Stimulated activated effector memory CD8-positive, alpha-beta T cell treated with anti-CD3 and anti-CD28 coated beads, Interleukin-12 subunit alpha, Interleukin-12 subunit beta, amount 100 ng/mL, for 72 hours (primary cell): ENCODE measurements at regions not wholly inside any gene's neighbourhood (a gene's known extent, or its start where the extent isn't known, plus 50 kb on each side); places are given as distances from the start of the nearest gene placed in this dataset.
A peak's percentile ranks its signal among the peaks of the same experiment; 100 is the strongest.

Experiments
- ATAC-seq: fragments of 150-1000 bp; cut with Tn5 transposase; 2 replicates; pipeline ENCODE4 v1.10.0; 2021
- DNase-seq, 2 donors: peaks; one replicate each; pipeline ENCODE4 v3.0.0; 2021 to 2022; ENCODE audit warnings: low spot score in 2 of 2
- H3K27ac Mint-ChIP-seq: one replicate; pipeline ENCODE4 v1.8.0; 2022; ENCODE audit warnings: mild to moderate bottlenecking, mixed read lengths
- H3K36me3 Mint-ChIP-seq: one replicate; pipeline ENCODE4 v1.8.0; 2022; ENCODE audit warnings: mild to moderate bottlenecking, mixed read lengths
- H3K4me1 Mint-ChIP-seq: one replicate; pipeline ENCODE4 v1.8.0; 2022; ENCODE audit warnings: mixed read lengths
- H3K4me3 Mint-ChIP-seq: one replicate; pipeline ENCODE4 v1.8.0; 2022; ENCODE audit warnings: mild to moderate bottlenecking, mixed read lengths
- H3K9me3 Mint-ChIP-seq: one replicate; pipeline ENCODE4 v1.8.0; 2022; ENCODE audit warnings: mixed read lengths

DNA sequence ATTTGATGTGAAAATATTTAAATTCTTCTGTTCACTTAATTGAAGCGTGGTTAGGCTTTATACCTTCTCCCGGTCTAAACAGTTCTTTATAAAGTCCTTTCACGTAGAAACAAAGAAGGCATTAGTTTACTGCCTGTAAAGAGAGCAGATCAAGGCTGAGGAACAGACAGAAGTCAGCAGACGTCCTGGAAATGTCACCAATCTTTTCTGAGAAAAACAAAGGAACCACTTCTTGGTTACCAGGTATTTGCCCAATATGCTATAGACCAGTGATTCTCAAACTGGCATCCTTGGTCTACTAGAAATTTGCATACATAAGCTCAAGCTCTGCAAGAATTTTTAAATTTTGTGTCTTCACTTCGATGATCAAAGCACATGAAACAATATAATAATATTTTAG, 89.2 kb upstream of the STK17B start:
- peak overlapping the region; percentile 92 for H3K27ac Mint-ChIP-seq
- H3K9me3 Mint-ChIP-seq = no peaks in the 10 kb centered on the region
- peaks cover 20% of the 10 kb centered on the region for H3K36me3 Mint-ChIP-seq
- DNase-seq (no peak), ATAC-seq (peak; percentile 45)
- peaks cover 40% of the 10 kb centered on the region for H3K4me1 Mint-ChIP-seq
- H3K4me3 Mint-ChIP-seq = peak overlapping the region; percentile 61

DNA sequence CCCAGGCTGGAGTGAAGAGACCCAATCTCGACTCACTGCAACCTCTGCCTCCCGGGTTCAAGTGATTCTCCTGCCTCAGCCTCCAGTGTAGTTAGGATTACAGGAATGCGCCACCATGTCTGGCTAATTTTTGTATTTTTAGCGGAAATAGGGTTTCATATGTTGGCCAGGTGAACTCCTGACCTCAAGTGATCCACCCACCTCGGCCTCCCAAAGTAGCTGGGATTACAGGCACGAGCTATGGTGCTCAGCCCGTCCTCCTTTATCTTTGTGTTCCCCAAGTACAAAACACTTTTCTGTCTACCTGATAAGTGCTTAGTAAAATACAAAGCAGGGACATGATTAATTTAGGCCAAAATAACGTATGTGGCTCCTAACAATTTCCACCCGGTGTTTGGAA, 91.2 kb upstream of the STK17B start:
- H3K4me1 Mint-ChIP-seq = peaks cover 38% of the 10 kb centered on the region
- peak overlapping the region; percentile 68 for H3K4me3 Mint-ChIP-seq
- DNase-seq = no peak

GRCh38 chr2:196263181-196263747, 91.9 kb upstream of the STK17B start:
- H3K4me3 Mint-ChIP-seq = peak overlapping the region; percentile 68
- DNase-seq (peak; percentile 21 to 72), ATAC-seq (peak; percentile 79)
- no peaks in the 10 kb centered on the region for H3K9me3 Mint-ChIP-seq
- peaks cover 41% of the 10 kb centered on the region for H3K4me1 Mint-ChIP-seq
- peak overlapping the region; percentile 94 for H3K27ac Mint-ChIP-seq
- H3K36me3 Mint-ChIP-seq = peaks cover 20% of the 10 kb centered on the region

More for the DNA sequence above, 91.2 kb upstream of the STK17B start:
- Mint-ChIP-seq H3K9me3 (no peaks in the 10 kb centered on the region), H3K27ac (peak overlapping the region; percentile 94), H3K36me3 (peaks cover 20% of the 10 kb centered on the region)
- no peak for ATAC-seq

- no peak for DNase-seq
- H3K36me3 Mint-ChIP-seq = peaks cover 26% of the 10 kb centered on the region
- no peak for ATAC-seq
- H3K9me3 Mint-ChIP-seq = no peaks in the 10 kb centered on the region
- H3K27ac Mint-ChIP-seq = no peak overlapping the region
- H3K4me1 Mint-ChIP-seq = peaks cover 48% of the 10 kb centered on the region
- H3K4me3 Mint-ChIP-seq = no peak overlapping the region
These were observed 95.0 kb upstream of the STK17B start for GRCh38 chr2:196266351-196266750.

DNA sequence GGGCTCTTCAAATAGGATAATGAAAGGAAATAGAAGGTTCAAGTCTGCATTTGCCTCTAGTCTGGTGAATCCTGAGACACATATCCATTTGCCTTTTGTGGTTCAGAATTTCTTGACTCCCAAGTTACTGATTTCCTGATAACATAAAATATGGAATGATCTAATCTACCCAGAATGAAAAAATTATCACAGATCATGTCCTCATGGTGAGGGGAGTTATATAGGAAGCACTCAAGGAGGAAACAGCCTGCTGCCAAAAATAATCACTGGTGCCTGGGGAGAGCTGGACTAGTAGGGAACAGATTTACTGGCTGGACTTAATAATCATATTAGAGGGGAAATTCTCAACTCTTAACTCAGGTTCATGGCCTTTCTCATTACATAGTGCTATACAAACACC, 95.5 kb upstream of the STK17B start:
- H3K27ac Mint-ChIP-seq = no peak overlapping the region

DNA sequence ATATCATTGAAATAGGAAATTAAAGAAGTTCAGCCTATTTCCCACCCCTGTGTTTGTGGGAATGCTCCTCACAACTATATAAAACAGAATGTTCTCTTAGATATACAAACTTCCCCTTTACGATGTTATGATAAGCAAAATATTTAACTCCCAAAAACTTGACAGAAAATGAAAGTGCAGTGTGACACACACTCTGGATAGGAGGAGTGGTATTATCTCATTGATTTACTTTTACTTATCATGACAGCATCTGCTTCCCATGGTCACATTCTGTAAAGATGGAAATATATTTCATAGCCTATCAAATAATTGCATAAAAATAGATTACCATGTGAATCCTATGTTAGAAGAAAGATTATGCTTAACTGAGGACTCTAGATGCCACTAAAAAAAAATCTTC, 96.6 kb upstream of the STK17B start:
- Mint-ChIP-seq H3K4me3 (peak overlapping the region; percentile 46), H3K27ac (peak overlapping the region; percentile 75), H3K4me1 (peaks cover 38% of the 10 kb centered on the region), H3K9me3 (no peaks in the 10 kb centered on the region), H3K36me3 (peaks cover 17% of the 10 kb centered on the region)
- ATAC-seq = no peak
- DNase-seq = no peak

More for the DNA sequence above, 95.5 kb upstream of the STK17B start:
- Mint-ChIP-seq H3K4me1 (peaks cover 48% of the 10 kb centered on the region), H3K36me3 (peaks cover 26% of the 10 kb centered on the region), H3K4me3 (no peak overlapping the region), H3K9me3 (no peaks in the 10 kb centered on the region)
- ATAC-seq (no peak), DNase-seq (no peak)

DNA sequence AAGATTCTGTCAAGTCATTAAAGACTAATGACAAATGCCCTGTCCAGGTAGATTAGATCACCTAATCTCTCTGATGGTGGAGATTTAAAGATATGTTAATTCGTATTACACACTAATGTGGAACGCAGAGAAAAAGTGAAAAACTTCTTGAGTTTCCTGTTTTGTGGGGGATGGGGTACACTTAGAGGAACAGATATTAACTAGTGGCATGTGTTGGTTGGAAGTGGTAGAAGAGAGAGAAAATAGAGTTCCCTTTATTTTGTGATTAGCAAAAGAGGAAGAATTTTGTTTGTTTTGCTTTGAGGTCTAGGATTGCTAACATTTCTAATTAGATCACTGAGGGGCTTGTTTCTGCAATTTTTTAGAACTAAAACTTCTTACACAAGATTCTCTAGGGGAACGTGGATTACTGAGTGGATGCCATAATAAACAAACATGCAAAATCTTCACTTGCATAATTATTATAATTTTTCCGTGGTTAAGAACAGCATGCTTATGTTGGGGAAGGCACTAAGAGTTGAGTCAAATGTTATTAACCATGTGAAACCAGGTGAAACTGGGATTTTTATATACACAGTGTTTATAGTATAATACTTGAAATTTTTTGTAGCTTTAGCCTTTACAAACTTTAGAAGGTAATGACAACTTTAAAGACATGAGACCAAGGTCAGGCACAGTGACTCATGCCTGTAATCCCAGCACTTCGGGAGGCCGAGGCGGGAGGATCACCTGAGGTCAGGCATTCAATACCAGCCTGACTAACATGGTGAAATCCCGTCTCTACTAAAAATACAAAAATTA, 97.4 kb upstream of the STK17B start:
- Mint-ChIP-seq H3K36me3 (peaks cover 13% of the 10 kb centered on the region), H3K4me1 (peaks cover 32% of the 10 kb centered on the region), H3K9me3 (no peaks in the 10 kb centered on the region), H3K4me3 (peak overlapping the region; percentile 46), H3K27ac (peak overlapping the region; percentile 75)
- ATAC-seq = peak; percentile 63
- DNase-seq = no peak

- ATAC-seq = no peak
- H3K4me1 Mint-ChIP-seq = peaks cover 60% of the 10 kb centered on the region
- no peak overlapping the region for H3K4me3 Mint-ChIP-seq
- H3K36me3 Mint-ChIP-seq = peaks cover 13% of the 10 kb centered on the region
- DNase-seq = no peak
- H3K9me3 Mint-ChIP-seq = no peaks in the 10 kb centered on the region
- H3K27ac Mint-ChIP-seq = no peak overlapping the region
These were observed 100.4 kb upstream of the STK17B start for GRCh38 chr2:196271795-196272194.

DNA sequence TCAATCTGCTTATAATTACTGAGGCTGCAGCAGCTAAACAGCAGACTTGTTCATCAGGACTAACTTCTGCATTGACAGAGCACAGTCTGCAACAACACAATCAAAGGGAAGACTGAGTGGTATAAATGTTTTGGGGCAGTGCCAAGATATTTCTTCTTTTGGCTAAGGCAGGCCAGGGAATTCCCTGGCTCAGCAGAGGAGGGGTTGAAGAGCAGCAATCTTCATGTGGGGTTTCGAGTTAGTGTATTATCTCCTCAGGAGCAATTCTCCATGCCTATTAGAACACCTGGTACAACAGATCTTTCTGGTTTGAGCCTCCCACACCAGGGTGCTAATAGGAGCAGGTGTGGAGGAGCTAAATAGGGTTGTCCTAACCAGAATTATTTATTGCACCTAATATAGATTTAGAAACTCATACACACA, 103.0 kb upstream of the STK17B start:
- Mint-ChIP-seq H3K27ac (peak overlapping the region; percentile 27), H3K4me3 (no peak overlapping the region), H3K4me1 (peaks cover 56% of the 10 kb centered on the region), H3K36me3 (peaks cover 9% of the 10 kb centered on the region), H3K9me3 (no peaks in the 10 kb centered on the region)
- ATAC-seq (no peak), DNase-seq (no peak)

DNA sequence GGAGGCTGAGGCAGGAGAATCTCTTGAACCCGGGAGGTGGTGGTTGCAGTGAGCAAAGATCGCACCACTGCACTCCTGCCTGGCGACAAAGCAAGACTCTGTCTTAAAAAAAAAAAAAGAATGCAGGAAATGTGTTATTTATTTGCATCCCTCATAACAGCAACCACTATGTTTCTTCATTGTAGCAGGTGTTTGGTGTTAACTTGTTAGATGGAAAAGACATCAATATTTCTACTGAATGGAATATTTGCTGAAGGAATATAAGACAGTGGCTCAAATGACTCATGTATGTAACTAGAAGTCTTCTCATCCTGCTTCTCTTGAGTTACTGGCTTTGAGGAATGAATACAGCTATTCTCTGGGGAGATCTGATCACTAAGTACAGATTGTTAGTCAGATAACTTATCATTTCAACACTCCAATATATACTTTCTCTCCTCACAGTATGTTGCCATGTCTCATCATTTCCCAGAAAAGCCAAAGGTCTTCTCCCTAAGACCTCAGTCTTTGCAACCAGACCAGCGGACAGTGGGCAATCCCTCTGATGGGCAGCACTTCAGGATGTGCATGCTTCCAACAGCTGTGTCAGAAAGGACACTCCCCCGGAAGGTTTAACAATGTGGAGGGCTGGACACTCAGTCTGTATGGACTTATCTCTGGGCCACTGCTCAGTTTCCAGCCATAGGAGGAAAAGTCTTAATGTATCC, 104.4 kb upstream of the STK17B start:
- ATAC-seq = peak; percentile 81
- Mint-ChIP-seq H3K36me3 (peaks cover 5% of the 10 kb centered on the region), H3K27ac (peak overlapping the region; percentile 27), H3K4me3 (peak overlapping the region; percentile 54), H3K9me3 (no peaks in the 10 kb centered on the region), H3K4me1 (peaks cover 51% of the 10 kb centered on the region)
- DNase-seq = peak in 1 of 2 donors; percentile 59

GRCh38 chr2:196276421-196276820, 105.0 kb upstream of the STK17B start:
- peaks cover 5% of the 10 kb centered on the region for H3K36me3 Mint-ChIP-seq
- peak overlapping the region; percentile 27 for H3K27ac Mint-ChIP-seq
- DNase-seq (no peak), ATAC-seq (no peak)
- peak overlapping the region; percentile 54 for H3K4me3 Mint-ChIP-seq
- H3K4me1 Mint-ChIP-seq = peaks cover 51% of the 10 kb centered on the region
- no peaks in the 10 kb centered on the region for H3K9me3 Mint-ChIP-seq

DNA sequence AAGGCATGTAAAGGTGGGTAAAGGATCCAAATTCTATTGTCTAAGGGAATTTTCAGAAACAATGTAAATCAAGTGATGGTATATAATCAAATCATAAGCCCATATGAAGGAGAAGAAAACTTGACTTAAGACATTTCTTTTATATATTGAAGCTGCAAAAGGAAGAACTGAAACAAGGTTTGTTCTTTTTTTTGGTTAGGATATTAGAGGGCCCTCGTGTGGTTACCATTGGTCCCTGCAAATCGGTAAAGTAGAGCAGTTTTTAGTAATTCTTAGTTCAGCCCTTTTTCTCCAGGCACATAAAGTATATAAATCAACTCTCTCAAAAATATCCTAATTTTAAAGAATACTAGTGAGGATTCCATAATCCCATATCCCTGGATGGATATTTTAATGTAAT, 105.6 kb upstream of the STK17B start:
- ATAC-seq = no peak
- Mint-ChIP-seq H3K36me3 (peaks cover 5% of the 10 kb centered on the region), H3K9me3 (no peaks in the 10 kb centered on the region), H3K27ac (no peak overlapping the region), H3K4me1 (peaks cover 51% of the 10 kb centered on the region), H3K4me3 (peak overlapping the region; percentile 54)
- no peak for DNase-seq

- peak; percentile 79 for ATAC-seq
- H3K27ac Mint-ChIP-seq = peak overlapping the region; percentile 48
- H3K4me1 Mint-ChIP-seq = peaks cover 51% of the 10 kb centered on the region
- H3K4me3 Mint-ChIP-seq = peak overlapping the region; percentile 29
- DNase-seq = no peak
- no peaks in the 10 kb centered on the region for H3K9me3 Mint-ChIP-seq
- H3K36me3 Mint-ChIP-seq = peaks cover 5% of the 10 kb centered on the region
These were observed 107.1 kb upstream of the STK17B start for GRCh38 chr2:196278491-196278911.

DNA sequence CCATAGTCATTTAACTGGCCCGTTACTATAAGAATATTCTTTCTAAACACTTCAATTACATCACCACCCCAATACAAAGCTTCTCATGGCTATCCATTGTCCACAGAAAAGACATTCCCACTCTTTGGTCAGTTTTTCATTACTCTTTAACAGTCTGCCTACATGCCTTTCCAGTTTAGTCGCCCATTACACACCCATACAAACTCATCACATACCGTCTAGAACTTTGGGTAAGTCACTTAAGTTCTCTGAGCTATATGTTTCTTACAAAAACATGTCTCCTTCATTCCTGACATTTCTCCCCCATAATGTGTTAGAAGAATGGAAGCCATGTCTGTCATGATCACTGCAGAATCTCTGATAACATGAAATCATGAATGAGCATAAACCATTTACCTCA, 108.2 kb upstream of the STK17B start:
- H3K4me1 Mint-ChIP-seq = peaks cover 44% of the 10 kb centered on the region
- ATAC-seq = no peak
- DNase-seq = no peak
- no peak overlapping the region for H3K27ac Mint-ChIP-seq
- no peaks in the 10 kb centered on the region for H3K9me3 Mint-ChIP-seq
- peaks cover 5% of the 10 kb centered on the region for H3K36me3 Mint-ChIP-seq
- no peak overlapping the region for H3K4me3 Mint-ChIP-seq

DNA sequence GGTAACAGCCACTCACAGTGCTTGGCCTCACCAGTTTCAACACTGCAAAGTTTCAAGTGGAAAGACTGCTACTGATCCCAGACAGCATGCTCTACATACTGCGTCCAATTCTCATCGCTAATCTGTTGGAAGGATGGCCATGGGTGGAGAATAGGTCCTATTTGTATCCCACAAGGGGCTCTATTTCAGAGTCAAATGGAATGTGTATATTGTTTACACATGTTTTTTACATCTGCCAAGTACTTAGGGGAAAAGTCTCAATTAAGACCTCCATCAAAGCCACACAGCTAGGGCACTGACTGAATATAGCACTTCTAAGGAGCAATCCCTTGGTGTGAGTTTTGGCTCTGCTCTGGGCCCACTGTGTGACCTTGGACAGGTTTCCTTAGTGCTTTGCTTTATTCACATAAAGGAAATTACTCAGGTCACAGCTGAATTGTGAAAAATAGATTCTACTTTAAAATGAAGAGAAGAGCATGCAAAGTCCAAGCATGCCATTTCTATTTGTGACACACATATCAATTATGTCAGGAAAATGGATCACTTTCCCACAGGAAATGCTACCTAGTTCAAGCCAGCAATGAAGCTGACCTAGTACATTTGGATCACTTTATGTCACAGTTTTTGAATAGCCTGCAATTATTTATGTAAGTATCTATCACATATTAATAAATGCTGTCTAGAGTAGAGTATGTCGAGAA, 112.9 kb upstream of the STK17B start:
- Mint-ChIP-seq H3K27ac (no peak overlapping the region), H3K9me3 (no peaks in the 10 kb centered on the region), H3K36me3 (peaks cover 7% of the 10 kb centered on the region), H3K4me1 (peaks cover 32% of the 10 kb centered on the region), H3K4me3 (no peak overlapping the region)
- ATAC-seq (no peak), DNase-seq (no peak)
